Lower lobe of right lung (tissue), 2 donors: ENCODE measurements at regions not wholly inside any gene's neighbourhood (a gene's known extent, or its start where the extent isn't known, plus 50 kb on each side); places are given as distances from the start of the nearest gene placed in this dataset.
"Not testable (repeated sequence)": the region's sequence is repeated elsewhere in the genome, so short reads cannot be mapped to it uniquely, and the experiment has no call there.

Experiments
- ATAC-seq, 2 donors: fragments of 200-7000 bp; cut with Tn5 transposase; one replicate each; pipeline ENCODE4 v1.9.1; 2020 to 2022; ENCODE audit warnings: mild to moderate bottlenecking in 2 of 2, moderate library complexity in 2 of 2
- DNase-seq: peaks from one replicate; pipeline ENCODE4 v3.0.0-alpha.2; 2020
- H3K27ac ChIP-seq: fragments of 200-600 bp; one replicate; pipeline ENCODE4 v1.8.0; 2022
- H3K27me3 ChIP-seq: fragments of 200-600 bp; one replicate; pipeline ENCODE4 v1.8.0; 2022; ENCODE audit warnings: low read depth
- H3K36me3 ChIP-seq: fragments of 200-600 bp; one replicate; pipeline ENCODE4 v1.8.0; 2022; ENCODE audit warnings: mild to moderate bottlenecking
- H3K4me1 ChIP-seq: fragments of 200-600 bp; one replicate; pipeline ENCODE4 v1.8.0; 2022
- H3K4me3 ChIP-seq: fragments of 200-600 bp; one replicate; pipeline ENCODE4 v1.8.0; 2022; ENCODE audit warnings: mild to moderate bottlenecking
- H3K9me3 ChIP-seq: fragments of 200-600 bp; one replicate; pipeline ENCODE4 v1.8.0; 2022
- intact Hi-C: fragments of 100-400 bp; cut with DNase I; formaldehyde crosslinking; loops from one replicate; pipeline ENCODE4 v1.11.0; 2022
- donor health status: DM: no; HTN: yes; CAD: no; lungs with severe emphysema.

DNA sequence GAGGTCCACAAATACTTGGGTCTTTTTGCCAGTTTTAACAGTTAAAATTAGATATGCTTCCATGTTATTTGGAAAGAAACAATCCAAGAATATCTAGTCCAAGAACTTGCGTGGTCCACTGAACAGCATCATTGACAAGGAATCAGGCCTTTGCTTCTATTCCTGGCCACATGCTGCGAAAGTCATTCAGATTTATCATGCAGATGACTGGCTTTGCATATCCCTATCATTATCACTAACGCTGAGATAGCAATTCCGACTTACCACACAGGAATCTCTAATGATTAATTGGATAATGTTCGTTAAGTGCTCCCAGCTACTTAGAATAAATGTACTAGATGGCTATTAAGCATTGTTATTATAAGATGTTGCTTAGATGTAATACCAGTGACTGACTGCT, 51.0 kb upstream of the BDP1 start:
- H3K27me3 ChIP-seq, H3K9me3 ChIP-seq, H3K36me3 ChIP-seq, H3K4me1 ChIP-seq, H3K4me3 ChIP-seq, DNase-seq, ATAC-seq, intact Hi-C loops, H3K27ac ChIP-seq: not testable (repeated sequence)

DNA sequence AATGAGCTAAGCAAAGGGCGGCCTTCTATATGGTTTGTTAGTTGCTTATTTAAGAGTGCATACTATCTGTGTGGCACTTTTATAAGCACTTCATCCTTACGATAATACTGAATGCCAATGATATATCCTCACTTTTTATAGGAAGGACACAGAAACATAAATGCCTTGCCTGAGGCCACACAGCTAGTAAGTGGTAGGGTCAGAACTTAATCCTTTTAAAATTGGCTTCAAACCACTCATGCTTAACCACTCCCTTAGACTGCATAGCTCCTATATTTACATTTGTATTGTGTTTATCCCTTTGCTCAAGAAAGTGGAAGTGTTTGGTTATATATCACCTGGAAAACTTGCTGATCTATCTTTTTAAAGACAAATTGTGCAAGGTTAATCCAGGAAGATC, 50.5 kb upstream of the BDP1 start:
- H3K27me3 ChIP-seq, H3K4me3 ChIP-seq, ATAC-seq, H3K4me1 ChIP-seq, H3K9me3 ChIP-seq, DNase-seq, intact Hi-C loops, H3K36me3 ChIP-seq, H3K27ac ChIP-seq: not testable (repeated sequence)
